Mesendoderm (in vitro differentiated cells): ENCODE measurements at regions not wholly inside any gene's neighbourhood (a gene's known extent, or its start where the extent isn't known, plus 50 kb on each side); places are given as distances from the start of the nearest gene placed in this dataset.

Experiments
- DNase-seq: peaks from one replicate; pipeline ENCODE4 v3.0.0; 2013
- H2AK5ac ChIP-seq: 2 replicates; pipeline ENCODE4 v1.6.1; 2013; ENCODE audit warnings: low read length, inconsistent platforms
- H2BK120ac ChIP-seq: 2 replicates; pipeline ENCODE4 v1.6.1; 2013; ENCODE audit warnings: low read depth, mild to moderate bottlenecking, low read length, moderate library complexity, mixed read lengths
- H2BK15ac ChIP-seq: replicated peaks from 2 replicates; pipeline ENCODE4 v1.6.1; 2013; ENCODE audit warnings: low read depth, mild to moderate bottlenecking, moderate library complexity
- H2BK5ac ChIP-seq: 2 replicates; pipeline ENCODE4 v1.6.1; 2013; ENCODE audit warnings: low read length, inconsistent platforms
- H3K18ac ChIP-seq: 2 replicates; pipeline ENCODE4 v1.6.1; 2013; ENCODE audit warnings: mild to moderate bottlenecking, low read length, mixed read lengths
- H3K23ac ChIP-seq: one replicate; pipeline ENCODE4 v1.6.1; 2013; ENCODE audit warnings: low read length
- H3K27ac ChIP-seq: 2 replicates; pipeline ENCODE4 v1.5.1; 2013; ENCODE audit warnings: low read depth, mild to moderate bottlenecking, inconsistent platforms, low read length, moderate library complexity
- H3K27me3 ChIP-seq: 2 replicates; pipeline ENCODE4 v1.6.1; 2013; ENCODE audit warnings: low read length, control low read depth, mild to moderate bottlenecking, inconsistent platforms; ENCODE audit not compliant: insufficient read depth, poor library complexity
- H3K36me3 ChIP-seq: 2 replicates; pipeline ENCODE4 v1.6.1; 2013; ENCODE audit warnings: low read length, inconsistent platforms; ENCODE audit not compliant: control insufficient read depth, insufficient read depth
- H3K4ac ChIP-seq: one replicate; pipeline ENCODE4 v1.6.1; 2013; ENCODE audit warnings: low read depth, mild to moderate bottlenecking, low read length, moderate library complexity
- H3K4me1 ChIP-seq: 2 replicates; pipeline ENCODE4 v1.6.1; 2013; ENCODE audit warnings: low read depth, low read length, inconsistent platforms; ENCODE audit not compliant: control insufficient read depth
- H3K4me2 ChIP-seq: 2 replicates; pipeline ENCODE4 v1.6.1; 2013; ENCODE audit warnings: low read length
- H3K4me3 ChIP-seq: 2 replicates; pipeline ENCODE4 v1.5.1; 2013; ENCODE audit warnings: mild to moderate bottlenecking, low read length
- H3K56ac ChIP-seq: one replicate; pipeline ENCODE4 v1.6.1; 2013; ENCODE audit warnings: low read length
- H3K79me1 ChIP-seq: 2 replicates; pipeline ENCODE4 v1.6.1; 2013; ENCODE audit warnings: low read length, inconsistent platforms
- H3K79me2 ChIP-seq: 2 replicates; pipeline ENCODE4 v1.6.1; 2013; ENCODE audit warnings: mild to moderate bottlenecking, low read length; ENCODE audit not compliant: control insufficient read depth, insufficient read depth
- H3K9ac ChIP-seq: 2 replicates; pipeline ENCODE4 v1.6.1; 2013; ENCODE audit warnings: low read length, inconsistent platforms
- H4K5ac ChIP-seq: one replicate; pipeline ENCODE4 v1.6.1; 2013; ENCODE audit warnings: low read length
- H4K8ac ChIP-seq: one replicate; pipeline ENCODE4 v1.6.1; 2013; ENCODE audit warnings: low read depth, mild to moderate bottlenecking, control low read depth, low read length, moderate library complexity
- WGBS: extraction: QIAGEN DNeasy Blood & Tissue Kit; methylation state at CpG from one replicate; pipeline ENCODE4 v1.1.7; 2013; ENCODE audit warnings: low lambda C conversion rate, missing lambda C conversion rate; ENCODE audit not compliant: insufficient coverage; ENCODE audit errors: extremely low coverage; 5-methylcytosine and 5-hydroxymethylcytosine counted together

DNA sequence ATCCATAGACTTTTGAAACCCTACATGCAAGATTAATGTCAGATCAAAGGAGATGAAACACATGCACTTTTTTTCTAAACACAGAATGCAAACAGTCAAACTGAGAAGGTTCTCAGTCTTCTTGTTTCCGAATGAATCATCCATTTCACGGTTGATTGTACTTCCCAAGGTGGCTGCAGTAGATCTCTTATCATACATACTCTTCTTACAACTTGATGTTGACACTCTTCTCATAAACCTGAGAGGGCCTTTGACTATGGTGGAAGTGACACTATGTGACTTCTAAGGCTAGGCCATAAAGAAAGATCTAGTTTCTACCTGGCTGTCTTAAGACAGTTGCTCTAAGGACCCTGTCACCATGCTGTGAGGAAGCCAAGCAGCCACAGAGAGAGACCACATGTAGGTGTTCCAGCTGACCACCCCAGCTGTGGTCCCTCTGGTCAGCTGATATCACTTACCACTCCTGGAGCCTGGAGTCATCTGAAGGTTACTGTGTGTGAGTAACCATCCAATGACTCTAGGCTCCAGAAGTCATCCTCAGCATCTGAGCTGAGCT, 67.2 kb upstream of the HMGA2 start:
- no peak overlapping the region for H4K5ac ChIP-seq
- no peaks in the 10 kb centered on the region for H3K79me1 ChIP-seq
- H3K4me3 ChIP-seq = no peak overlapping the region

DNA sequence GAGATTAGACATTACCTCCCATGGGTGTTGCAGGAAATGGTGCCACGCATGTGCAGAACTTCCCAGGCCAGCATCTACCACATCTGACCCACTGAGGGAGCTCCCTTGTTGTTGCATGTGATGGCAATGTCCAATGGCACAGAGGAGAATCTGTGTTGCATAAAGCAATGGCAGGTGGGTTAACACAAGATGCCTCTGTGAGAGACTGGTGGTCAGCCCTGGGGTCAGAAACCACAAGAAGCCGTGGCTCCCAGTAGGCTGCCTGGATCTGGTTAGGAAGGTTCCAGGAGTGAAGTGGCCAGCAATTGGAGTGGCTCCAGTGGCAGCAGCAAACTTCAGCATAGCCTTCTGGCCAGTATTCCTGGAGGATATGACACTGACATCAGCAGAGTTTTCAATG, 65.9 kb upstream of the HMGA2 start:
- no peak overlapping the region for H3K9ac ChIP-seq
- no peak overlapping the region for H4K8ac ChIP-seq
- H3K27ac ChIP-seq = no peak overlapping the region
- no peak overlapping the region for H3K4me2 ChIP-seq
- no peak overlapping the region for H2AK5ac ChIP-seq
- H3K23ac ChIP-seq = no peak overlapping the region
- no peaks in the 10 kb centered on the region for H3K36me3 ChIP-seq
- no CpG with 5 or more reads among the region's 2 CpGs for WGBS
- H3K79me2 ChIP-seq = no peaks in the 10 kb centered on the region
- H3K4me3 ChIP-seq = no peak overlapping the region
- peaks cover 21% of the 10 kb centered on the region for H3K4me1 ChIP-seq
- H2BK5ac ChIP-seq = no peak overlapping the region
- no peak overlapping the region for H4K5ac ChIP-seq
- no peak overlapping the region for H3K56ac ChIP-seq
- no peaks in the 10 kb centered on the region for H3K79me1 ChIP-seq
- no peak overlapping the region for H3K18ac ChIP-seq
- no peak overlapping the region for H3K4ac ChIP-seq
- H2BK15ac ChIP-seq = no peak overlapping the region
- no peaks in the 10 kb centered on the region for H3K27me3 ChIP-seq
- H2BK120ac ChIP-seq = no peak overlapping the region
- DNase-seq = no peak

More for the DNA sequence above, 67.2 kb upstream of the HMGA2 start:
- Histone ChIP-seq H4K8ac (no peak overlapping the region), H3K4ac (no peak overlapping the region), H3K27ac (no peak overlapping the region), H2AK5ac (no peak overlapping the region), H3K18ac (no peak overlapping the region), H2BK5ac (no peak overlapping the region), H3K27me3 (no peaks in the 10 kb centered on the region), H3K4me2 (no peak overlapping the region), H3K23ac (no peak overlapping the region), H3K4me1 (peaks cover 21% of the 10 kb centered on the region), H3K9ac (no peak overlapping the region), H3K56ac (no peak overlapping the region), H3K36me3 (no peaks in the 10 kb centered on the region), H3K79me2 (no peaks in the 10 kb centered on the region), H2BK15ac (no peak overlapping the region), H2BK120ac (no peak overlapping the region)
- no CpG with 5 or more reads among the region's 2 CpGs for WGBS
- no peak for DNase-seq

DNA sequence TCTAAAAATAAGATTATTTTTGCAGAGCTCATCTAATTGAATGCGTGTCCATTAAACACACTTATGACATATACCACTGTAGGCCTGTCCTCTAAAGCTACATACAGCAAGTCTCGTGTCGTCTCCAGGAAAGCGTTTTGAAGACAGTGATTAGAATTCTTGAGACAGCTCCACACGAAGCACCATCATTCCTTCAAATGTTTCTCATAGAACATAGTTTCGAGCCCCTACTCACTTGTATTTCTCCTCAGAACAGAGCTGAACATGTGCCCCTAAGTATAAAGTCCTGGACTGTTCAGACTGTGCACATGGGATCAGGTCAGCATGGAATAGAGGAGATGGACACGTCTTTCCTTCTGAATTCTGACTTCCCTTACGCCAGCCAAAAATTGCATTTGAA, 64.5 kb upstream of the HMGA2 start:
- Histone ChIP-seq H3K4ac (no peak overlapping the region), H3K18ac (no peak overlapping the region), H2BK5ac (no peak overlapping the region), H3K4me3 (no peak overlapping the region), H3K79me2 (no peaks in the 10 kb centered on the region), H3K36me3 (no peaks in the 10 kb centered on the region), H4K8ac (no peak overlapping the region), H3K4me2 (no peak overlapping the region), H3K27me3 (no peaks in the 10 kb centered on the region), H3K56ac (no peak overlapping the region), H3K9ac (no peak overlapping the region), H2BK120ac (no peak overlapping the region), H3K23ac (no peak overlapping the region), H3K27ac (no peak overlapping the region), H3K79me1 (no peaks in the 10 kb centered on the region), H3K4me1 (peaks cover 16% of the 10 kb centered on the region), H4K5ac (no peak overlapping the region), H2BK15ac (no peak overlapping the region), H2AK5ac (peak overlapping the region; percentile 14)
- no peak for DNase-seq
- WGBS = no CpG with 5 or more reads among the region's 8 CpGs

DNA sequence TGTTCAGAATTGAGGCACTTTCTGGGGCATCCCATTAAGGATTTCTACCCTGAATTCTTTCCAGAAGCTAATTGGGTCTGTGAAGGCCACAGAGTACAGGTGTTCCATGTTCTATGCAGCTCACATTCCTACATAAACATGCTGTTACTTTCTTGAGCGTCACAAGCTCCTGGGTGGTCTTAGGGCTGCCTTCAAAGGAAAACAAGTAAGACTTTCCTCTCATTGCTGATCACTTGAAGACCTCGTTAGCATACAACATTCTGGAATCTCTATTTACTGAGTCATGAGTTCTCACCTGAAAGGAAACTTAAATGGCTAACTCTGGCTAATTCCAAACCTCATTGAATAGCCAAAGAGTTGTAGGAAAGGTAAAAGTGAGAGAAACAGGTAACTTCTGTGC, 63.0 kb upstream of the HMGA2 start:
- Histone ChIP-seq H3K27me3 (no peaks in the 10 kb centered on the region), H3K4ac (no peak overlapping the region), H3K18ac (peak overlapping the region; percentile 51), H4K8ac (peak overlapping the region; percentile 28), H2AK5ac (no peak overlapping the region), H3K9ac (no peak overlapping the region), H3K79me1 (no peaks in the 10 kb centered on the region), H3K36me3 (no peaks in the 10 kb centered on the region), H3K4me1 (peaks cover 5% of the 10 kb centered on the region), H3K4me2 (no peak overlapping the region), H2BK5ac (no peak overlapping the region), H3K79me2 (no peaks in the 10 kb centered on the region), H4K5ac (no peak overlapping the region), H2BK15ac (no peak overlapping the region), H3K4me3 (no peak overlapping the region), H2BK120ac (no peak overlapping the region), H3K27ac (no peak overlapping the region), H3K23ac (no peak overlapping the region), H3K56ac (no peak overlapping the region)
- no CpG with 5 or more reads among the region's 2 CpGs for WGBS
- DNase-seq = peak; percentile 95

DNA sequence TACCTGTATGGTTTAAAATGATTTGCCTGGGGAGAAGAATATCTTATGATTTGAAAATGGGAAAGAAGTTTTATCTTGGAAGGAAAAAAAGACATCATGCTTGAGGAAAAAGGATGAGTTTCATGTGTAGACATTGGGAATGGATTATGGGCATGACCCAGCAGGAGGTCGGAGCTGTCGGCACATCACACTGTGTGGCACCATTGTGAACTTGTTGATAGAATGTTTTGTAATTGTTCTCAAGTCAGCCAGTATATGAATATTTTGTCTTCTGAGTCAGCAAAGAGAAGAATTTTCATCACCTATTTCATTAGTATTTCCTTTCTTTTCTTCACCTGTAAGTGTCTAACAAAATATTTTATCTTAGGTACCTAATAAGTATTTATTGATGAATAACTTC, 60.0 kb upstream of the HMGA2 start:
- H2BK5ac ChIP-seq = no peak overlapping the region

DNA sequence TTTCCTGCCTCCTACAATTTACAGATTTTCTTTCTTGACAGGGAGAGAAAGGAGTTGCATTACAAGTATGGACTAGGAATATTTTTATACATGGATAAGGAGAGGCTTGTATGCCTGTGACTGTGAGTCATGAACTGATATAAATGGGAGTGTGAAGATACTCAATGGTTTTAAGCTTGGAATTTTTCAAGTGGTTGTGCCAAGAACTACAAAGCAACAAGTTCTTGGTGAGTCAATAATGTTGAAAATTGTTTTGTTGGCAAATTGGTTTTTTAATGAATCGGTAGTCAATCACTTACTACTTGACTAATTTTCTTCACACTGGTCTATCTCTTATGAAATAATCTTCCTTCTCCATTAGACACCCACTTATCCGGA, 58.9 kb upstream of the HMGA2 start:
- no peak overlapping the region for H4K8ac ChIP-seq
- no peak overlapping the region for H2AK5ac ChIP-seq
- no peaks in the 10 kb centered on the region for H3K79me2 ChIP-seq
- H4K5ac ChIP-seq = no peak overlapping the region
- H3K36me3 ChIP-seq = no peaks in the 10 kb centered on the region
- H3K27me3 ChIP-seq = no peaks in the 10 kb centered on the region
- no CpG with 5 or more reads among the region's 2 CpGs for WGBS
- H3K4me1 ChIP-seq = peaks cover 5% of the 10 kb centered on the region
- H3K56ac ChIP-seq = no peak overlapping the region
- H3K27ac ChIP-seq = no peak overlapping the region
- no peak overlapping the region for H3K4me2 ChIP-seq
- H3K18ac ChIP-seq = no peak overlapping the region
- H2BK15ac ChIP-seq = no peak overlapping the region
- no peak overlapping the region for H2BK5ac ChIP-seq
- H3K79me1 ChIP-seq = no peaks in the 10 kb centered on the region
- no peak overlapping the region for H2BK120ac ChIP-seq
- H3K23ac ChIP-seq = no peak overlapping the region
- H3K4ac ChIP-seq = no peak overlapping the region
- no peak overlapping the region for H3K9ac ChIP-seq
- DNase-seq = no peak
- H3K4me3 ChIP-seq = no peak overlapping the region

More for the DNA sequence above, 60.0 kb upstream of the HMGA2 start:
- H3K23ac ChIP-seq = no peak overlapping the region
- H3K4me2 ChIP-seq = no peak overlapping the region
- no peak overlapping the region for H3K9ac ChIP-seq
- no CpG with 5 or more reads among the region's 2 CpGs for WGBS
- no peak overlapping the region for H3K18ac ChIP-seq
- no peak overlapping the region for H4K8ac ChIP-seq
- no peak overlapping the region for H2BK15ac ChIP-seq
- no peaks in the 10 kb centered on the region for H3K36me3 ChIP-seq
- DNase-seq = no peak
- no peak overlapping the region for H3K27ac ChIP-seq
- no peaks in the 10 kb centered on the region for H3K79me1 ChIP-seq
- no peak overlapping the region for H3K4me3 ChIP-seq
- H3K56ac ChIP-seq = no peak overlapping the region
- H3K4ac ChIP-seq = no peak overlapping the region
- H2AK5ac ChIP-seq = no peak overlapping the region
- peaks cover 5% of the 10 kb centered on the region for H3K4me1 ChIP-seq
- H2BK120ac ChIP-seq = no peak overlapping the region
- no peaks in the 10 kb centered on the region for H3K27me3 ChIP-seq
- H3K79me2 ChIP-seq = no peaks in the 10 kb centered on the region
- no peak overlapping the region for H4K5ac ChIP-seq
